GM21423 (cell line): ENCODE measurements at regions not wholly inside any gene's neighbourhood (a gene's known extent, or its start where the extent isn't known, plus 50 kb on each side); places are given as distances from the start of the nearest gene placed in this dataset.

Source experiments
- ATAC-seq: cut with Tn5 transposase; IDR thresholded peaks from one replicate; pipeline ENCODE4 v1.9.1; 2021; ENCODE audit warnings: mild to moderate bottlenecking, moderate library complexity; ENCODE audit not compliant: unreplicated experiment

- ATAC-seq, result no peak
These were observed 100.2 kb downstream of the CYRIA start for GRCh38 chr2:16565481-16565880.

DNA sequence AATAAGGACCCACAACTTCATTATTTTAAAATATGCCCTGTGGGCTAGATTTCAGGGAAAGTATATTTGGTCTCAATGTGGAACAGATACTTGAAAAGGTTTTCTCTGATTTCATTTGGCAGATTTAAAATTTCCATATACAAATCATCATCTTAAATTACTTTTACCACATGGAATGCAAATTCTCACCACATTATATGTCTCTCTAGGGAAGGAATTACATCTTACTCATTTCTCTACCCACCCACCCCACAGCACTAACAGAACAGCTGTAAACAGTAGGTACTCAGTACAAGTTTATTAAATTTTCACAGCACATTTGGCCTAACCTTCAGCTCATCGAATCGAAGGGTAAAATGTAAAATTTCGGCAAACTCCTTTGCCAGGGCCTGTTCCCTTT is 104.0 kb downstream of the CYRIA start:
- ATAC-seq, result no peak

DNA sequence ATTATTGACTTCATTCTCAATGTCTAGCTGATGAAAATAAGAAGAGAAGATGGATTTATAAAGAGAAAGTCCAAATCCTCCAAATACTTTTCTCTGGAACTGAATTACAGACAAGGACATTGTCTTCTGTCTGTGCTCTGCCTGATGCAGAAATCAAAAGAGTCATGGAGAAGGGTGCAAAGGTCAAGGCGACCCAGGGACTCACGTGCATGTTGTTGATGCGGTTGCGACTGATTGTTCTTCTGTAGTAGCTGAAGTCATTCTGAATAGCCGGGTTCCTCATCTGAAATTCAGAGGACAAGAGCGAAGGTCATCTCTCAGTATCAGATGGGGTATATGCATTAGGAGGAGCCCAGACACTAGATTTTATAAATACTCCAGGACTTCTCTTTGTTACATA is 104.4 kb downstream of the CYRIA start:
- ATAC-seq, result no peak

DNA sequence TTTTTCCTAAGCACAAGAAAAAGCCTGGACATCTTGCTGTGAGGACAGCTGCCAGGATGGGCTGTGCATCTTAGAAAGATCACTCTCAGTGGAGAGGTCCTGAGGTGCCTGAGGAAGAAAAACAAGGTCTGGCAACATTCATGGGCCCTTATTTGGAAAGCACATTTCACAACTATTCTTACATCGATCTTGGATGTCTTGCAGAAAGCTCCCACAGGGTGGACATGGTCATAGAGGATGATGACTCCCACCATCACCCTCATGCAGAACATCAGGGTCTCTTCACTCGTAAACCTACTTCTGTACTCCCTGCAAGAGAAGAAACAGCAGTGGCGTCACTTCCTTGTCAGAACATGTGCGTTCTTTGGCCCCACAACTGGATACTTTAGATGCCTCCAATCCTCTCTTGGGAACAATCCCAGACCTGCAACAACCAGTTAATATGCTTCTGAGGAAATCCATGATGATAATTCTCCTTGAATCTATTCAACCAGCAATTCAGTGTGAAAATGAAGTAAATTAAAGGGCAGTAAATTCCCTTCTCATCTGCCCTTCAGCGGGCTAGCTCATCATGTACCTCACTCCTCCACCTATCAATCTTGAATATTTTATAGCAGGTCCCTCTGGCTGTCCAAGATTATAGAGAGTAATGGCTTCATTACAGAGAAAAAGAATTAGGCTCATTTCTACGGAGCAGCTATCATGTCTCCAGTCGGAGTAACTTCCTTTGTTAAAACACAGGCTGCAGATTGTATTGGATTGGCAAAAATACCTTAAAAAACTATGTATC is 106.2 kb downstream of the CYRIA start:
- no peak for ATAC-seq

- no peak for ATAC-seq
These were observed 111.5 kb downstream of the CYRIA start for GRCh38 chr2:16554060-16554583.

DNA sequence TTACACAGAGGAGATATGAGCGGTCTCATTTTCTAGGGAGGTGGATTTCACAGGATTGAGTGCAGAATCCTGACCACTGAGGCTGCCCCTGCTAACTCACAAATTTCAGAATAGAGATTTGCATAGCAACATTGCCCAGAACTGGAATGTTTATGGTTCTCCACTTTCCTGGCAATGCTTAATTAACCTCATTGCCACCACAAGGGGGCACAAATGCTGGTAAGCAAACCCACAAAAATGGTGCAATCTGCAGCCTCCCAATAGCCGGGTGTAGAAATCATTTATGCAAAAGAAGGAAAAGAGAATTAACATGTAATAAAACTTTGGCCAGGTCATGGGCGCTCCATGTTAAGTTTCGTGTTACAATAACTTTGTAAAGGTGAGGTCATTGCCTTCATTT is 112.4 kb downstream of the CYRIA start:
- ATAC-seq, result no peak

DNA sequence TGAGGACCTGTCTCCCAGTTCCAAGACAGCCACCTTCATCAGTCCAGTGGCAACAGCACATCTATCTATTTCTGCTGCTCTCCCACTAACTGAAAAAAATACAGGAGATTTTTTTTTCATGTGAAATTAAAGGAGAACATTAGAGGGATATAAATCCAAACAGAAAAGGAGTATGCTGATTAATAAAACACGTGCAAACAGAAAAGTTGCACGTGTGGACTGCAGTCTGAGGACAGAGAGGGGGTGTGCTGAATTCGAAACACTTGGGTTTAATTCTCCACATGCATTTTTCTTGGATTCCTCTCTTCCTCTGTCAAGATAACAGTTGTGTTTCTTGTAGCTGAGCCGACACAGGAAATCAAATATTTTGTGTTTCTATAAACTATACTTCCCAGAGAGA is 113.4 kb downstream of the CYRIA start:
- ATAC-seq, result no peak

- no peak for ATAC-seq
These were observed 117.6 kb downstream of the CYRIA start for GRCh38 chr2:16548036-16548435.

GRCh38 chr2:16546128-16546754 is 119.4 kb downstream of the CYRIA start:
- ATAC-seq, result no peak

- ATAC-seq, result no peak
These were observed 126.9 kb downstream of the CYRIA start for GRCh38 chr2:16538707-16539106.

- no peak for ATAC-seq
These were observed 128.3 kb downstream of the CYRIA start for GRCh38 chr2:16537347-16537746.

GRCh38 chr2:16526193-16526592 is 139.4 kb downstream of the CYRIA start:
- ATAC-seq, result no peak

DNA sequence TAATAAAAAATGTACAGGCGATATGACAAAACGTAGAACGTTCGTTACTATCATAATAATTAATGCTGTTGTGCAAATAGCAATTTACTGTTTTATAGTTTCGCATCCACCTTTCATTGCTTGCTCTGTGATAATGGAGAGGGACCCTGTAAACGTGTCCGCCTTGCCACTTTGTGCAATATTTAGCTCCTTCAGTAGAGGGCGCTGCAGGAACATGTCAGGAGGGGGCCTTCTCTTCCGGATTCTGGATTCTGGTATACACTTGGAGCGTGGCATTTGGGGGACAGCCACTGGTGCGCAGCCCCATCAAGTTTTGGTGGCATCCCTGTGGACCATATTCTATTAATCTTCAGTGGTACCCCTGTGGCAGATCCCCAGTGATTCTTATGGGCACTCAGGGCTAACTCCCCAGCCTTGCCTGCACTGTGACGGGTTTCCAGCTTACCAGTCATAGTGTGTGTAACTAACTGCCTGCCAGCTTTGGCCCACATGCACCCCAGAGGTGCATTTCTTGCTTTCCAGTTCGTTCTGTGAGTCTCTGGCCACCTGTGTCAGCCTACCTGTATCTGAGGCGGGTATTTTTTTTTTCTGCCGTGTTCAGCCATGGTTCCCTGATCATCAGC is 140.3 kb downstream of the CYRIA start:
- ATAC-seq, result no peak

DNA sequence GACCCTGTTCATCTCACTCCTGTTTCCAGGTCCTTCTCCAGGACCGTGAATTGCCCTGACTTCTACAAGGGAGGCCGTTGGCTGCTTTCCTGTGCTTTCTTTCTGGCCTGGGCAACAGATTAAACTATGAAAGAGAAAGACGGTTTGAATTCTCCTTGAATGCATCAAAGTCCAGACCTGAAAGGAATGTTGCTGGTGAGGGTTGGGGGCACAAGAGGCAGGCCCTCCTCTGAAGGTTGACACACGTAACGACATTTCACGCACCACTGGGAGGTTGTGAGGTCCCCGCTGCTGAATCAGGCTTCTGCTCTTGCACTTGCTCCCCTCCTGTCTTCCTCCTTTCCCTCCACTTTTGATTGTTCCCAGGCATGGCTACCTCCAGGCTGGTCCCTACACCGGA is 141.9 kb downstream of the CYRIA start:
- no peak for ATAC-seq

DNA sequence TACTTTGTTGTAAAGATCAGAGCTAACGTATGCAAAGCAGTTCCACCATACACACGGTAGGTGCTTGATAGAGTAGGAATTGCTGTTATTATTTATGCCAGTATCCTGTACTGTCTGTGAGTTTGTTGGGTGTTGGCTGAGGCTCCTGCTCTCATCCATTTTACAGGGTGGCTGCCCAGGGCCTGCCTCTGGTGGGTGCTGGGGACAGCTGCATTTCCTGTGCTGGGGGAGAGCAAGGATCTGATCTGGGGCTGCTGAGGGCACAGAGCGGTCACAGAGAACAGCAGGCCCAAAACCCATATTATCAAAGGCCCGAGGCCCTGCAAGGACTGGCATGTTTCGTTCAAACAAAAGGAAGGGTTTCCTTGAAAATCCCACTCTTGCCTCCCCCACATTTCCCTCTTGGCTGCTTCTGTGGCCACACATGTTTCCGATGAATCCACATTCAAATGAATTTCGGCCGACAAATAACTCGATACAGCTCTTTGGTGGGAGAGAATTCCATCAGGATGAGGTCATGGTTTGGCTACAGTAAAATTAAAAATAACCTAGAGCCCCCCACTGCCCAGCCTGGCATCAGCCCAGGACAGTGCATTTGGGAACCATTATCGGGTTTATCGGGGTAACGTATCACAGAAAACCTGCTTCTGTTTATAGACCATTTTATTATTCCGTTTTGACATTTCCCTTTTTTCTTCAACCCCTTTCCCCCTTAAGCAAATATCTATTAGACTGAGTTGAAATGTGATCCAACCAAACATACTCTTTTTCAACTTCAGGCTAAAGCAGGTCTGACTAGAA is 143.4 kb downstream of the CYRIA start:
- ATAC-seq, result no peak

DNA sequence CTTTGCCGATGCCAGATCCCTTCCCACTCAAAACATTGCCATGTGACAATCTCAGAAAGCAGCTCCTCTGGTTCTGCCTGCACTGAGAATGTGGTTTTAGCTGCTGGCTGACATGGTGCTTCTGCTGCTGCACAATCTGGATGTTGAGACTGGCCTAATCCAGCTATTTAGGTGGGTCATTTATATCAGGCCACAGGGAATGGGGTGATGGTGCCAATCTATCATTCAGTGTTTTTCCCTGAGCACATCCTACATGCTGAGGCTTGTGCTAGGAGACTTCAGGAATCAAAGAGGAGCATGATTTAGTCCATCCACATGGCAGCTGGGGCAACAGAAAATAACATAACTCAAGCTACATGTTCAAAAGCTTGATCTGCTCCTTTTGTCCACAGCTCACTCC is 144.7 kb downstream of the CYRIA start:
- no peak for ATAC-seq

DNA sequence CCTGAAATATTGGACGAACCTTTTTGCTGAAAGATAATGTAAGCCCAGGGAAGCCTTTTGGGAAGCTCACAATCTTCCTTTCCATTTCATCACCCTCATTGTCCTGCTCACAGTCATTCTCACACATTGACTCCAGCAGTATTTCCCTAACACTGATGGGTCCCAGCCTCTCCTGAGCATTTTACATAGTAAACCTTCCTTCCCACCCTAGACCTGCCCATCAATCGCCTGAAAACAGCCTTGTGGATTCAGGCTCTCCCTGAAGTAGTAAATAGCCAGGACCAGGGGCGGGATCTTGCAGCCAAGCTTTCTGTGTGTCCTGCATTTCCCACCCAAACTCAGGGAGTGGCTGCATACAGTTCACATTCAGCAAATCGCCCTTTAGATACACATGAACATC is 149.9 kb downstream of the CYRIA start:
- no peak for ATAC-seq

GRCh38 chr2:16513626-16514025 is 152.0 kb downstream of the CYRIA start:
- ATAC-seq, result no peak

- no peak for ATAC-seq
These were observed 154.6 kb downstream of the CYRIA start for GRCh38 chr2:16511041-16511440.

DNA sequence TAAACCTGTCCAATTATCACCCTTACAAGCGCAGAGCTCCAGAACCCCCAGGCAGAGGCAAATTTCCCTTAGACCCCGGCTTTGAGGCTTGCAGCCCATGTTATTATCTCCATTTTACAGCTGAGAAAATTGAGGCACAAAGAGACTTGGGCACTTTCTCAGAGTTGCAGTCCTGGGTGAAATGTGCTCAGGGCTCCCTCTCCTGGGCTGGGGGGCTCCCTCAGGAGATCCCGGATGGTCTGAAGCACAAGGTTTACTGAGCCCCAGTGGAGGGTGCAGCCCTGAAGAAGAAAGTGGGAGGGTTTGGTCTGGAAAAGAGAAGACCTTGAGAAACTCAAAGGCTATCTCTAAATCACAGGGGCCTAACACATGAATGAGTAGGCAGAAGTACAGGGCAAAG is 156.6 kb downstream of the CYRIA start:
- ATAC-seq, result no peak

GRCh38 chr2:16508490-16508851 is 157.2 kb downstream of the CYRIA start:
- no peak for ATAC-seq
